ENCODE measurements at regions not wholly inside any gene's neighbourhood (a gene's known extent, or its start where the extent isn't known, plus 50 kb on each side); places are given as distances from the start of the nearest gene placed in this dataset.

DNA sequence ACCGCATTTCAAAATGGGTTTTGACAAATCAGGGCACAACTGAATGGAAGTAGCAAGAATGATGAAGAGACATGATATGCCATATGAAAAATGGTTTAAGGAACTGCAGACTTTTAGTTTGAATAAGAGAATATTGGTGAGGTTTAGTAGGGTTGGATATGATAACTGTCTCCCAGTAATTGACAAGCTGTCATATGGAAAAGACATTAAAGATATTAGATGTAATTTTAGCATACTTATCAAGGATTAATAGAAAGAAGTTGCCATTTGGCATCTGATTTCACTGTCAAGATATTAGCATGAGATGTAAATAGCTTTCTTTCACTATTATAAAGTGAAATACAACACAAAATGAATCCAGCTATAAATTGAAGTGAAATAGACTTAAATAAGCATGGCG is 169.0 kb upstream of the MPDZ start:
- Mint-ChIP-seq H3K4me1 (no peaks in the 10 kb centered on the region), H3K27ac (no peak overlapping the region), H3K9me3 (peaks cover 2 to 5% of the 10 kb centered on the region in 2 donors), H3K27me3 (ENCODE audit: low read depth in 2 of 2) (no peaks in the 10 kb centered on the region), H3K36me3 (no peaks in the 10 kb centered on the region), H3K4me3 (no peak overlapping the region)
- intact Hi-C loops (cut with micrococcal nuclease): no loop called here
- WGBS (ENCODE audit: insufficient coverage): 88% methylated on average over 1 of the region's 2 CpGs
- Histone ChIP-seq H3K36me3 (ENCODE audit: control insufficient read depth, insufficient read depth, low read length) (no peaks in the 10 kb centered on the region), H3K9me3 (ENCODE audit: control insufficient read depth, insufficient read depth, low read length) (no peaks in the 10 kb centered on the region), H3K4me1 (ENCODE audit: control insufficient read depth, insufficient read depth, low read length) (no peaks in the 10 kb centered on the region), H3K27ac (ENCODE audit: low read length) (no peak overlapping the region), H3K4me3 (ENCODE audit: low read length) (no peak overlapping the region), H3K27me3 (ENCODE audit: control insufficient read depth, insufficient read depth, low read length) (no peaks in the 10 kb centered on the region)
- ATAC-seq (no peak), DNase-seq (no peak)
- TF ChIP-seq, protein P1, sequence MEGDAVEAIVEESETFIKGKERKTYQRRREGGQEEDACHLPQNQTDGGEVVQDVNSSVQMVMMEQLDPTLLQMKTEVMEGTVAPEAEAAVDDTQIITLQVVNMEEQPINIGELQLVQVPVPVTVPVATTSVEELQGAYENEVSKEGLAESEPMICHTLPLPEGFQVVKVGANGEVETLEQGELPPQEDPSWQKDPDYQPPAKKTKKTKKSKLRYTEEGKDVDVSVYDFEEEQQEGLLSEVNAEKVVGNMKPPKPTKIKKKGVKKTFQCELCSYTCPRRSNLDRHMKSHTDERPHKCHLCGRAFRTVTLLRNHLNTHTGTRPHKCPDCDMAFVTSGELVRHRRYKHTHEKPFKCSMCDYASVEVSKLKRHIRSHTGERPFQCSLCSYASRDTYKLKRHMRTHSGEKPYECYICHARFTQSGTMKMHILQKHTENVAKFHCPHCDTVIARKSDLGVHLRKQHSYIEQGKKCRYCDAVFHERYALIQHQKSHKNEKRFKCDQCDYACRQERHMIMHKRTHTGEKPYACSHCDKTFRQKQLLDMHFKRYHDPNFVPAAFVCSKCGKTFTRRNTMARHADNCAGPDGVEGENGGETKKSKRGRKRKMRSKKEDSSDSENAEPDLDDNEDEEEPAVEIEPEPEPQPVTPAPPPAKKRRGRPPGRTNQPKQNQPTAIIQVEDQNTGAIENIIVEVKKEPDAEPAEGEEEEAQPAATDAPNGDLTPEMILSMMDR (IDR thresholded peaks at IDR 0.05): no peak

DNA sequence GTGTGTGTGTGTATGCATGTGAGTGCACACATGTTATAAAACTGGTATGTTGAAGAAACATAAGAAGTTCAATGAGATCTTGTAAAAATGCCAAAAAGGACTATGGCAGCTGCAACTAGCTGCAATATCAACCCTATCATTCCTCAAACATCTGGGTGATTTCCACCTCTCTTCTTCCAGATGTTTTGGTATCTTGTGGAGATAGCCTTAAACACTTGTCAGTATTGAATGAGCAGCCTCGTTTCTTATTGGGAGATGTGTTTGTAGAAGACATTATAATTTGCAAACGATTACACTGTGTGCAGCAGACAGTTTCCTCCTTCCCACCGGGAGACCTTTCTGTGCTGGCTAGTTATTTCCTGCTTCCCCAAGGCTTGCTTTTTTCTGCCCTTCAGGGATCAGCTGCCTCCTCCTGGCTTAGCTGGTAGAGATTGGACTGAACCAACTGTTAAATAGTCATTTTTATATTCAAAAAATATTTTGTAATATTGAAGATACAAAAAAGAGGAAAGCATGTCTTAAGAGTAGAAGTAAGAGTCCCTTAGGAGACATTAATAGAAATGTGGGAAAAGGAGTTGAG is 168.4 kb upstream of the MPDZ start:
- WGBS (ENCODE audit: insufficient coverage): 10% methylated on average over 3 of the region's 3 CpGs
- ATAC-seq (no peak), DNase-seq (no peak)
- Mint-ChIP-seq H3K27me3 (ENCODE audit: low read depth in 2 of 2) (no peaks in the 10 kb centered on the region), H3K27ac (no peak overlapping the region), H3K9me3 (peaks cover 2 to 5% of the 10 kb centered on the region in 2 donors), H3K4me3 (no peak overlapping the region), H3K36me3 (no peaks in the 10 kb centered on the region), H3K4me1 (no peaks in the 10 kb centered on the region)
- no peaks in the 10 kb centered on the region for H3K27me3 ChIP-seq (ENCODE audit: control insufficient read depth, insufficient read depth, low read length)
- no peak overlapping the region for H3K4me3 ChIP-seq (ENCODE audit: low read length)
- no peaks in the 10 kb centered on the region for H3K36me3 ChIP-seq (ENCODE audit: control insufficient read depth, insufficient read depth, low read length)
- no peak overlapping the region for H3K27ac ChIP-seq (ENCODE audit: low read length)
- TF ChIP-seq, protein P1 (IDR thresholded peaks at IDR 0.05): no peak
- no peaks in the 10 kb centered on the region for H3K4me1 ChIP-seq (ENCODE audit: control insufficient read depth, insufficient read depth, low read length)
- no peaks in the 10 kb centered on the region for H3K9me3 ChIP-seq (ENCODE audit: control insufficient read depth, insufficient read depth, low read length)
- intact Hi-C loops (cut with micrococcal nuclease): no loop called here

DNA sequence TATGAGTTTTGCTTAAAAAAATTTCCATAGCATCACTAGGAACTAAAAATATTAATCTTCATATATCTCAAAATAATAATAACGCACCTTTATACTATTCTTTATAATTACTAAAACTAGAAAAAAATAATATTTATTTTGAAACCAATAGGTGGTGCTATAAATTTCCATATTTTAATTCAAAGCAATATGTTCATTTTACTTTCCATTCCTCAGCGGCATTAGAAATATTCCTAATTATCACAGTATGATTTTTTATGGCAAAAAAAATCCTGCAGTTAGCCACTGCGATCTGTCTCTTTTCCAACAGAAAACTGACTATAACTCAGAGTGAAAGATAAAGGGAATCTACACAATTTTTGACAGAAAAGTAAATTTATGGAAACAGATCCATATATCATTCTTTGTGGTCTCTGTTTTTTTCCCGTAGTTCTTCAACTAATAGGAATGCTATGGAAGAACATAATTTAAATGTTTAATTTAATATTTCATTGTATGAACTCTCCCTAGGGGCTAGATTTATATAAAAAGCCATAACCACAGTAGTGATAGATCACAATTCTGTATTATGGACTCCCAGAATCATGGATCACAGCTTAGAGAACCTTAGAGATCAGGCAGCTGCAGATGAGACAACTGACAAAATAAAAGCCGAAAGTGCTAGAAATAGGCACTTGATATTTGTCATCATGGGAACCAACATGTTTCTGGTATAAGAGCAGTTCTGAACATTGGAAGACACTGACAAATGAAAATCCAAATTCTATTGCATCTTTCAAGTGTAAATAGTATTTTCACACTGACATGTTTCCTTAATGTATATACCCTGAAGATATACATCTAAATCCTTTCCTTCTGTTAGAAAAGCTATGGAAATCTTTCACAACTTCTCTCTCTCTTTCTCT is 167.7 kb upstream of the MPDZ start:
- TF ChIP-seq, protein P1 (IDR thresholded peaks at IDR 0.05): no peak
- H3K4me3 Mint-ChIP-seq: no peak overlapping the region
- H3K36me3 ChIP-seq (ENCODE audit: control insufficient read depth, insufficient read depth, low read length): no peaks in the 10 kb centered on the region
- no peaks in the 10 kb centered on the region for H3K36me3 Mint-ChIP-seq
- H3K27ac Mint-ChIP-seq: no peak overlapping the region
- H3K4me1 ChIP-seq (ENCODE audit: control insufficient read depth, insufficient read depth, low read length): no peaks in the 10 kb centered on the region
- 100% methylated on average over 2 of the region's 5 CpGs for WGBS (ENCODE audit: insufficient coverage)
- DNase-seq: no peak
- no peaks in the 10 kb centered on the region for H3K27me3 ChIP-seq (ENCODE audit: control insufficient read depth, insufficient read depth, low read length)
- no peak overlapping the region for H3K27ac ChIP-seq (ENCODE audit: low read length)
- H3K4me1 Mint-ChIP-seq: no peaks in the 10 kb centered on the region
- H3K4me3 ChIP-seq (ENCODE audit: low read length): no peak overlapping the region
- intact Hi-C loops (cut with micrococcal nuclease): no loop called here
- H3K9me3 ChIP-seq (ENCODE audit: control insufficient read depth, insufficient read depth, low read length): no peaks in the 10 kb centered on the region
- peaks cover 2 to 5% of the 10 kb centered on the region in 2 donors for H3K9me3 Mint-ChIP-seq
- no peaks in the 10 kb centered on the region for H3K27me3 Mint-ChIP-seq (ENCODE audit: low read depth in 2 of 2)
- no peak for ATAC-seq

Data from natural killer cell (primary cell).